SK-N-SH (cell line): ENCODE measurements at regions not wholly inside any gene's neighbourhood (a gene's known extent, or its start where the extent isn't known, plus 50 kb on each side); places are given as distances from the start of the nearest gene placed in this dataset.

Experiments used
- CTCF ChIA-PET: fragments of 300-600, 350-600 bp; formaldehyde crosslinking; extraction: SDS; loops from one replicate; lab custom pipeline; 2021; lab: Yijun Ruan, JAX
- POLR2A ChIA-PET: fragments of 350-600 bp; sonication (Branson Sonifier 250); formaldehyde crosslinking; extraction: SDS; loops from one replicate; lab custom pipeline; 2020; ENCODE audit warnings: antibody characterized with exemption, inconsistent platforms; lab: Yijun Ruan, JAX
- DNase-seq: peaks from one replicate; pipeline ENCODE4 v3.0.0; 2012
- H2AFZ ChIP-seq: fragments of 200-600 bp; sonication (generic); 2 replicates; pipeline ENCODE4 v1.8.1; 2016; ENCODE audit warnings: antibody characterized with exemption, mild to moderate bottlenecking, low read depth
- H3F3A ChIP-seq: fragments of 200-600 bp; sonication (generic); replicated peaks from 2 replicates; pipeline ENCODE3; 2016; ENCODE audit warnings: antibody characterized with exemption, mild to moderate bottlenecking; ENCODE audit not compliant: insufficient read depth
- H3K27ac ChIP-seq, 2 experiments: fragments of 200-500 bp in 1 of 2; fragments of 200-600 bp in 1 of 2; sonication (Bioruptor generic) in 1 of 2; sonication (generic), shearing (Covaris generic) in 1 of 2; 2 replicates each; pipeline versions ENCODE4 v1.5.1 to v1.6.1; 2014 to 2016; ENCODE audit warnings: low read depth in 2 of 2, inconsistent platforms in 1 of 2, low read length in 1 of 2, mild to moderate bottlenecking in 1 of 2, mixed read lengths in 1 of 2
- H3K27me3 ChIP-seq: fragments of 200-600 bp; sonication (generic), shearing (Covaris generic); 2 replicates; pipeline ENCODE4 v1.6.1; 2016; ENCODE audit warnings: mixed run types; ENCODE audit not compliant: insufficient read depth
- H3K36me3 ChIP-seq, 2 experiments: fragments of 200-500 bp in 1 of 2; fragments of 200-600 bp in 1 of 2; sonication (Bioruptor generic) in 1 of 2; sonication (generic) in 1 of 2; replicated peaks in 1 of 2; 2 replicates each; pipeline versions ENCODE3 to v1.5.1; 2014 to 2016; ENCODE audit warnings: low read length in 1 of 2, mild to moderate bottlenecking in 1 of 2; ENCODE audit not compliant: insufficient read depth in 2 of 2, control insufficient read depth in 1 of 2
- H3K4me1 ChIP-seq, 2 experiments: fragments of 200-500 bp in 1 of 2; fragments of 200-600 bp in 1 of 2; sonication (Bioruptor generic) in 1 of 2; sonication (generic), shearing (Covaris generic) in 1 of 2; 2 replicates each; pipeline versions ENCODE4 v1.5.1 to v1.6.1; 2014 to 2016; ENCODE audit warnings: low read depth in 1 of 2, low read length in 1 of 2, mixed run types in 1 of 2; ENCODE audit not compliant: insufficient read depth in 2 of 2, control insufficient read depth in 1 of 2
- H3K4me2 ChIP-seq: fragments of 200-600 bp; sonication (generic), shearing (Covaris generic); 2 replicates; pipeline ENCODE4 v1.6.1; 2017; ENCODE audit warnings: mixed run types
- H3K4me3 ChIP-seq, 2 experiments: fragments of 200-500 bp in 1 of 2; fragments of 200-600 bp in 1 of 2; sonication (Bioruptor generic) in 1 of 2; sonication (generic), shearing (Covaris generic) in 1 of 2; 2 replicates each; pipeline versions ENCODE4 v1.5.1 to v1.8.1; 2014 to 2016; ENCODE audit warnings: low read depth in 2 of 2, inconsistent platforms in 1 of 2, low read length in 1 of 2, mild to moderate bottlenecking in 1 of 2, mixed read lengths in 1 of 2, moderate library complexity in 1 of 2
- H3K79me2 ChIP-seq: fragments of 200-600 bp; sonication (generic); 2 replicates; pipeline ENCODE4 v1.8.1; 2017; ENCODE audit warnings: mild to moderate bottlenecking; ENCODE audit not compliant: insufficient read depth
- H3K9ac ChIP-seq: fragments of 200-600 bp; sonication (generic); 2 replicates; pipeline ENCODE4 v1.6.1; 2017; ENCODE audit warnings: mixed run types
- H3K9me2 ChIP-seq: fragments of 200-600 bp; sonication (generic); 2 replicates; pipeline ENCODE4 v1.6.1; 2017; ENCODE audit warnings: mixed run types
- H3K9me3 ChIP-seq: fragments of 200-600 bp; sonication (generic); 2 replicates; pipeline ENCODE4 v1.6.1; 2017; ENCODE audit warnings: mixed run types, mild to moderate bottlenecking, moderate library complexity
- H4K20me1 ChIP-seq: fragments of 200-600 bp; sonication (generic); 2 replicates; pipeline ENCODE4 v1.6.1; 2017; ENCODE audit warnings: mild to moderate bottlenecking, mixed run types; ENCODE audit not compliant: insufficient read depth
- CTCF ChIP-seq: fragments of 200-600 bp; sonication (generic); IDR thresholded peaks from 2 replicates; pipeline ENCODE4 v1.6.1; 2017; ENCODE audit warnings: antibody characterized with exemption, mild to moderate bottlenecking, moderate library complexity
- EP300 ChIP-seq, 2 experiments: IDR thresholded peaks; 2 replicates each; pipeline versions ENCODE4 v1.4.0 to v1.6.1; 2012; ENCODE audit warnings: borderline replicate concordance in 1 of 2, low read depth in 1 of 2, low read length in 1 of 2
- FOSL2 ChIP-seq: IDR thresholded peaks from 2 replicates; pipeline ENCODE4 v1.4.0; 2012; ENCODE audit warnings: low read depth, mild to moderate bottlenecking, moderate library complexity, borderline replicate concordance
- FOXJ3 ChIP-seq: sonication (generic); formaldehyde crosslinking; IDR thresholded peaks from 2 replicates; pipeline ENCODE4 v1.5.1; 2020; ENCODE audit warnings: mild to moderate bottlenecking, missing genetic modification reagents
- FOXM1 ChIP-seq: IDR thresholded peaks from 2 replicates; pipeline ENCODE4 v1.4.0; 2012; ENCODE audit warnings: low read depth, mild to moderate bottlenecking
- JUND ChIP-seq: IDR thresholded peaks from 2 replicates; pipeline ENCODE4 v1.4.0; 2012
- NFIC ChIP-seq: IDR thresholded peaks from 2 replicates; pipeline ENCODE4 v1.4.0; 2012; ENCODE audit warnings: borderline replicate concordance
- NRF1 ChIP-seq: IDR thresholded peaks from 2 replicates; pipeline ENCODE4 v1.6.1; 2012; ENCODE audit warnings: low read depth, mild to moderate bottlenecking, low read length
- RCOR1 ChIP-seq: fragments of 150-350 bp; IDR thresholded peaks from 2 replicates; pipeline ENCODE4 v1.6.1; 2017; ENCODE audit warnings: antibody characterized with exemption, low read length
- RFX5 ChIP-seq: IDR thresholded peaks from 2 replicates; pipeline ENCODE4 v1.6.1; 2012; ENCODE audit warnings: mild to moderate bottlenecking, improper control_type of control experiment, low read length
- RXRA ChIP-seq: IDR thresholded peaks from 2 replicates; pipeline ENCODE4 v1.4.0; 2012; ENCODE audit warnings: low read depth, mild to moderate bottlenecking, borderline replicate concordance
- TAF1 ChIP-seq: IDR thresholded peaks from 2 replicates; pipeline ENCODE4 v1.6.1; 2012; ENCODE audit warnings: low read depth, mild to moderate bottlenecking, low read length, moderate library complexity, borderline replicate concordance
- TCF12 ChIP-seq: IDR thresholded peaks from 2 replicates; pipeline ENCODE4 v1.4.0; 2012
- TEAD4 ChIP-seq: IDR thresholded peaks from 2 replicates; pipeline ENCODE4 v1.4.0; 2012; ENCODE audit warnings: mild to moderate bottlenecking, borderline replicate concordance; ENCODE audit not compliant: insufficient read depth
- YY1 ChIP-seq: IDR thresholded peaks from 2 replicates; pipeline ENCODE4 v1.4.0; 2012; ENCODE audit warnings: low read depth, mild to moderate bottlenecking
- WGBS: methylation state at CpG from one replicate; pipeline ENCODE4 v1.1.6; 2017; ENCODE audit warnings: low lambda C conversion rate; 5-methylcytosine and 5-hydroxymethylcytosine counted together
- TF ChIP-seq, protein P1 (sequence below): fragments of 150-350 bp; IDR thresholded peaks from 2 replicates; pipeline ENCODE4 v1.6.1; 2017; ENCODE audit warnings: antibody characterized with exemption, low read length, low read depth, borderline replicate concordance
- TF ChIP-seq, protein P2 (sequence below): IDR thresholded peaks from 2 replicates; pipeline ENCODE4 v1.4.0; 2012; ENCODE audit warnings: low read depth, borderline replicate concordance
- TF ChIP-seq, protein P3 (sequence below): fragments of 150-350 bp; IDR thresholded peaks from 2 replicates; pipeline ENCODE4 v1.6.1; 2016; ENCODE audit warnings: mild to moderate bottlenecking, low read depth, low read length

- TF ChIP-seq CTCF, result no peak
- TF ChIP-seq, protein P1, sequence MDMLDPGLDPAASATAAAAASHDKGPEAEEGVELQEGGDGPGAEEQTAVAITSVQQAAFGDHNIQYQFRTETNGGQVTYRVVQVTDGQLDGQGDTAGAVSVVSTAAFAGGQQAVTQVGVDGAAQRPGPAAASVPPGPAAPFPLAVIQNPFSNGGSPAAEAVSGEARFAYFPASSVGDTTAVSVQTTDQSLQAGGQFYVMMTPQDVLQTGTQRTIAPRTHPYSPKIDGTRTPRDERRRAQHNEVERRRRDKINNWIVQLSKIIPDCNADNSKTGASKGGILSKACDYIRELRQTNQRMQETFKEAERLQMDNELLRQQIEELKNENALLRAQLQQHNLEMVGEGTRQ, result no peak
- TF ChIP-seq RCOR1, result no peak
- no peak for TF ChIP-seq EP300 (IDR thresholded peaks at IDR 0.05; ENCODE audit: borderline replicate concordance in 1 of 2, low read depth in 1 of 2, low read length in 1 of 2)
- TF ChIP-seq FOSL2, result no peak
- TF ChIP-seq RFX5, result no peak
- no peak for TF ChIP-seq RXRA
- no peak for TF ChIP-seq TEAD4
- no peak for TF ChIP-seq NFIC
- TF ChIP-seq, protein P2, sequence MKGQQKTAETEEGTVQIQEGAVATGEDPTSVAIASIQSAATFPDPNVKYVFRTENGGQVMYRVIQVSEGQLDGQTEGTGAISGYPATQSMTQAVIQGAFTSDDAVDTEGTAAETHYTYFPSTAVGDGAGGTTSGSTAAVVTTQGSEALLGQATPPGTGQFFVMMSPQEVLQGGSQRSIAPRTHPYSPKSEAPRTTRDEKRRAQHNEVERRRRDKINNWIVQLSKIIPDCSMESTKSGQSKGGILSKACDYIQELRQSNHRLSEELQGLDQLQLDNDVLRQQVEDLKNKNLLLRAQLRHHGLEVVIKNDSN, result no peak
- TF ChIP-seq FOXM1, result no peak
- no peak for TF ChIP-seq FOXJ3 (CRISPR knock-in tag)
Measured at GRCh38 chr7:142351145-142351544, 93.3 kb upstream of the PRSS58 start (continued).

DNA sequence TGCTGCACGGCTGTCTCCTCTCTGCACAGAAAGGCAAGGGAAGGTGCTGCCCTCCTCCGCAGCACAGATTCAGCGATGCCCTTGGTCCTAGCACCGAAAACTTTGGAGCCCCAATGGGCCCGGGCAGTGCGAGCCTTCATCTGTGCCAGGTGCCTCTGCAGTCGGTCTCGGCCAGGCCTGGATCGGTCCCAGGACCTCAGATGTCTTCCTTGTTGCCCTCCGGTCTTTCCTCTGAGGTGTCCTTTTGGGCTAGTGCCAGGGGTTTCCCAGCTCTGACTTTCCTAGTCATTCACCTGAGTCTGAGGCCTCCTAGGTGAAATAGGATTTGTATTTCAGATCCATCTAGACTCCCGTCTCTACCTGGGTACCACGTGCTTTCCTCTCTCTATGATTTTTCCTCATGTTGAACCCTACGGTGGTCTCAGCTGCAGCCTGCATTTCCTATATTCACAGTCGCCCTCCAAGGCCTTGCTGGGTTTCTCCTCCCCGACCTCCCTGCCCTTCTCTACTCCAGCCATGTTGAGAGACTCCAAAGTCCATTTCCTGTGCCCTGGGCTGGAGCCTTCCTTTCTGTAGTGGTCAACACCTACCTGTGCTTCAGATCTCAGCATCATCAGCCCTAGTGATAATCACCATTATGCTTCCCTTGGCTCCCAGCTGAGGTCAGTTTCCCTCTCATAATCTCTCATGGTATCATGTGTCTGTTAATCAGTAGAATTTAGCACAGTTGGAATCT is 92.0 kb upstream of the PRSS58 start:
- H3K79me2 ChIP-seq, result no peaks in the 10 kb centered on the region
- POLR2A ChIA-PET, result no interaction called here

More for the DNA sequence above, 92.0 kb upstream of the PRSS58 start:
- H3K9me2 ChIP-seq, result no peaks in the 10 kb centered on the region
- H2AFZ ChIP-seq, result no peak overlapping the region
- CTCF ChIA-PET, result interaction anchor here (1.5 to 3.3 kb wide), 3 partner anchors 8 to 865 kb away, joined by 3 to 11 read pairs (median 5); no protein-coding TSS in a partner anchor
- peaks cover 80% of the 10 kb centered on the region for H3K27me3 ChIP-seq
- H3K9me3 ChIP-seq, result no peaks in the 10 kb centered on the region
- 18% methylated on average over 15 of the region's 15 CpGs for WGBS
- H3K27ac ChIP-seq, result no peak overlapping the region
- H3K4me1 ChIP-seq, result no peaks in the 10 kb centered on the region
- no peaks in the 10 kb centered on the region for H4K20me1 ChIP-seq
- DNase-seq, result no peak
- no peak overlapping the region for H3K9ac ChIP-seq
- H3F3A ChIP-seq, result no peaks in the 10 kb centered on the region
- H3K36me3 ChIP-seq, result no peaks in the 10 kb centered on the region
- TF ChIP-seq JUND (no peak), CTCF (no peak), TCF12 (no peak), RFX5 (no peak), YY1 (no peak), TAF1 (no peak), TEAD4 (no peak), NRF1 (no peak)
- TF ChIP-seq, protein P3, sequence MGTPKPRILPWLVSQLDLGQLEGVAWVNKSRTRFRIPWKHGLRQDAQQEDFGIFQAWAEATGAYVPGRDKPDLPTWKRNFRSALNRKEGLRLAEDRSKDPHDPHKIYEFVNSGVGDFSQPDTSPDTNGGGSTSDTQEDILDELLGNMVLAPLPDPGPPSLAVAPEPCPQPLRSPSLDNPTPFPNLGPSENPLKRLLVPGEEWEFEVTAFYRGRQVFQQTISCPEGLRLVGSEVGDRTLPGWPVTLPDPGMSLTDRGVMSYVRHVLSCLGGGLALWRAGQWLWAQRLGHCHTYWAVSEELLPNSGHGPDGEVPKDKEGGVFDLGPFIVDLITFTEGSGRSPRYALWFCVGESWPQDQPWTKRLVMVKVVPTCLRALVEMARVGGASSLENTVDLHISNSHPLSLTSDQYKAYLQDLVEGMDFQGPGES, result no peak
- H3K4me3 ChIP-seq, result no peak overlapping the region
- H3K4me2 ChIP-seq, result no peak overlapping the region
